ENCODE measurements at regions not wholly inside any gene's neighbourhood (a gene's known extent, or its start where the extent isn't known, plus 50 kb on each side); places are given as distances from the start of the nearest gene placed in this dataset.

DNA sequence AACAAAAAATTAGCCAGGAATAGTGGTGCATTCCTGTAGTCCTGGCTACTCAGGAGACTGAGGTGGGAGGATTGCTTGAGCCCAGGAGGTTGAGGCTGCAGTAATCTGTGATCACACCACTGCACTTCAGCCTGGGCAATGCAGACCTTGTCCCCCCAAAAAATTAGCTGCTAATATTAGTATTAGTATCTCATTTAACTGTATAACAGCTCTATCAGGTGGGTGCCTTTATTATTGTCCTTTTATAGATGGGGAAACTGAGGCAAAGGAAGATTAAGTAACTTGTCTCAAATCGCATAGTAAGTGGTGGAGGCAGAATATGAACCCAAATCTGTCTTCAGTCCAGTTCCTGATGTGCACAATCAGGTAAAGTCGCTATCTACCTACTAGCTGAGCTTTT, 142.3 kb upstream of the CRY1 start:
- Histone ChIP-seq H4K8ac (replicated peaks; ENCODE audit: insufficient read length, low read depth, low read length) (no peak overlapping the region), H3K9me3 (ENCODE audit: control insufficient read depth, low read depth, low read length) (no peaks in the 10 kb centered on the region), H3K4me1 (ENCODE audit: insufficient read depth, low read length) (peaks cover 6% of the 10 kb centered on the region), H3K27me3 (ENCODE audit: insufficient read depth, low read length) (no peaks in the 10 kb centered on the region; the same call in 1 of the 2 replicates), H3K27ac (ENCODE audit: insufficient read length, low read depth, low read length) (no peak overlapping the region), H3K56ac (ENCODE audit: insufficient read length, low read depth, low read length) (no peak overlapping the region), H3K18ac (ENCODE audit: insufficient read length, low read depth, low read length) (no peak overlapping the region), H3K4me2 (ENCODE audit: insufficient read depth, insufficient read length, low read length) (no peak overlapping the region), H3K79me1 (ENCODE audit: insufficient read depth, low read depth, low read length, poor library complexity, severe bottlenecking) (no peaks in the 10 kb centered on the region), H3K79me2 (ENCODE audit: insufficient read depth, low read length) (no peaks in the 10 kb centered on the region), H3K9ac (ENCODE audit: extremely low read depth, insufficient read length, low read length) (no peak overlapping the region), H3K23me2 (ENCODE audit: insufficient read length, low read depth, low read length, poor library complexity, severe bottlenecking) (no peaks in the 10 kb centered on the region), H3K23ac (ENCODE audit: insufficient read length, low read depth, low read length) (no peak overlapping the region), H2BK20ac (ENCODE audit: low read depth, low read length, poor library complexity, severe bottlenecking) (no peak overlapping the region), H2BK12ac (ENCODE audit: insufficient read length, low read depth, low read length) (no peak overlapping the region), H3T11ph (ENCODE audit: low read length) (no peak overlapping the region), H2BK120ac (ENCODE audit: low read depth, low read length, poor library complexity, severe bottlenecking) (no peak overlapping the region), H3K4ac (ENCODE audit: low read depth, low read length) (no peak overlapping the region), H2AFZ (ENCODE audit: low read length) (no peak overlapping the region), H3K14ac (ENCODE audit: insufficient read depth, low read length) (no peak overlapping the region), H4K20me1 (ENCODE audit: control insufficient read depth, insufficient read depth, insufficient read length) (no peaks in the 10 kb centered on the region), H2AK5ac (ENCODE audit: insufficient read length, low read length) (no peak overlapping the region), H4K5ac (ENCODE audit: insufficient read length, low read depth, low read length) (no peak overlapping the region), H2BK15ac (ENCODE audit: low read depth, low read length) (no peak overlapping the region), H4K91ac (ENCODE audit: insufficient read length, low read depth, low read length) (no peak overlapping the region), H2BK5ac (ENCODE audit: insufficient read length, low read length) (no peak overlapping the region)
- DNase-seq: no peak
- WGBS (ENCODE audit: extremely low coverage, insufficient read length, low lambda C conversion rate): no CpG with 5 or more reads among the region's 2 CpGs
- Mint-ChIP-seq H3K36me3 (ENCODE audit: insufficient read depth in 1 of 3, low read depth in 3 of 3) (no peaks in the 10 kb centered on the region), H3K27ac (no peak overlapping the region), H3K27me3 (ENCODE audit: low read depth) (no peaks in the 10 kb centered on the region), H3K4me3 (no peak overlapping the region), H3K4me1 (peaks cover 13 to 15% of the 10 kb centered on the region in 2 experiments), H3K9me3 (no peaks in the 10 kb centered on the region)
- TF ChIP-seq, protein P1, sequence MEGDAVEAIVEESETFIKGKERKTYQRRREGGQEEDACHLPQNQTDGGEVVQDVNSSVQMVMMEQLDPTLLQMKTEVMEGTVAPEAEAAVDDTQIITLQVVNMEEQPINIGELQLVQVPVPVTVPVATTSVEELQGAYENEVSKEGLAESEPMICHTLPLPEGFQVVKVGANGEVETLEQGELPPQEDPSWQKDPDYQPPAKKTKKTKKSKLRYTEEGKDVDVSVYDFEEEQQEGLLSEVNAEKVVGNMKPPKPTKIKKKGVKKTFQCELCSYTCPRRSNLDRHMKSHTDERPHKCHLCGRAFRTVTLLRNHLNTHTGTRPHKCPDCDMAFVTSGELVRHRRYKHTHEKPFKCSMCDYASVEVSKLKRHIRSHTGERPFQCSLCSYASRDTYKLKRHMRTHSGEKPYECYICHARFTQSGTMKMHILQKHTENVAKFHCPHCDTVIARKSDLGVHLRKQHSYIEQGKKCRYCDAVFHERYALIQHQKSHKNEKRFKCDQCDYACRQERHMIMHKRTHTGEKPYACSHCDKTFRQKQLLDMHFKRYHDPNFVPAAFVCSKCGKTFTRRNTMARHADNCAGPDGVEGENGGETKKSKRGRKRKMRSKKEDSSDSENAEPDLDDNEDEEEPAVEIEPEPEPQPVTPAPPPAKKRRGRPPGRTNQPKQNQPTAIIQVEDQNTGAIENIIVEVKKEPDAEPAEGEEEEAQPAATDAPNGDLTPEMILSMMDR (conservative IDR thresholded peaks at IDR 0.05): no peak

Measured in H9 (cell line).